B cell (primary cell): ENCODE measurements at regions not wholly inside any gene's neighbourhood (a gene's known extent, or its start where the extent isn't known, plus 50 kb on each side); places are given as distances from the start of the nearest gene placed in this dataset.

Source experiments
- ATAC-seq: fragments of 200-7000 bp; cut with Tn5 transposase; one replicate; pipeline ENCODE4 v1.10.0; 2021; ENCODE audit warnings: low read depth, mild to moderate bottlenecking, moderate number of reproducible peaks, moderate library complexity
- CTCF ChIA-PET: fragments of 350-600 bp; sonication (Branson Sonifier 250); formaldehyde crosslinking; loops from one replicate; lab custom pipeline; 2021; ENCODE audit warnings: antibody characterized with exemption, inconsistent platforms; lab: Charles Lee
- POLR2A ChIA-PET: fragments of 350-600 bp; sonication (Branson Sonifier 250); formaldehyde crosslinking; loops from one replicate; lab custom pipeline; 2021; ENCODE audit warnings: antibody characterized with exemption; lab: Charles Lee
- DNase-seq: peaks from one replicate; pipeline ENCODE4 v3.0.0; 2013
- H2AFZ ChIP-seq: 2 replicates; pipeline ENCODE4 v1.6.1; 2012; ENCODE audit warnings: mild to moderate bottlenecking, low read depth, low read length; ENCODE audit not compliant: insufficient read depth, poor library complexity, severe bottlenecking
- H3K27ac ChIP-seq, 2 donors: 1 replicate in 1 of 2; 2 replicates in 1 of 2; pipeline ENCODE4 v1.5.1; 2012 to 2013; ENCODE audit warnings: low read length in 2 of 2, mild to moderate bottlenecking in 2 of 2, moderate library complexity in 1 of 2
- H3K27me3 ChIP-seq, 4 experiments: fragments of 200-600 bp in 1 of 4; sonication (generic) in 1 of 4; replicated peaks in 1 of 4; 1 replicate in 2 of 4; 2 replicates in 2 of 4; pipeline versions ENCODE4 v1.6.1 to v1.7.0; 2013 to 2016; ENCODE audit warnings: low read length in 3 of 4, mild to moderate bottlenecking in 2 of 4, mixed read lengths in 1 of 4, moderate library complexity in 1 of 4; ENCODE audit not compliant: insufficient read depth in 4 of 4, control insufficient read depth in 3 of 4; ENCODE audit errors: control extremely low read depth in 1 of 4
- H3K36me3 ChIP-seq, 2 experiments: replicated peaks in 1 of 2; 1 replicate in 1 of 2; 2 replicates in 1 of 2; pipeline versions ENCODE4 v1.6.1 to v1.7.1; 2013; ENCODE audit warnings: low read length in 1 of 2; ENCODE audit not compliant: insufficient read depth in 2 of 2, control insufficient read depth in 1 of 2; ENCODE audit errors: control extremely low read depth in 1 of 2, extremely low read depth in 1 of 2
- H3K4me1 ChIP-seq, 2 donors: fragments of 200-600 bp in 1 of 2; sonication (generic) in 1 of 2; 1 replicate in 1 of 2; 2 replicates in 1 of 2; pipeline versions ENCODE4 v1.5.1 to v1.6.1; 2013 to 2017; ENCODE audit warnings: low read length in 2 of 2; ENCODE audit not compliant: control insufficient read depth in 2 of 2, insufficient read depth in 2 of 2
- H3K4me2 ChIP-seq: replicated peaks from 2 replicates; pipeline ENCODE3; 2012; ENCODE audit warnings: mild to moderate bottlenecking, low read depth, low read length; ENCODE audit not compliant: poor library complexity, severe bottlenecking
- H3K4me3 ChIP-seq, 5 experiments: fragments of 200-600 bp in 1 of 5; sonication (generic) in 1 of 5; 1 replicate in 3 of 5; 2 replicates in 2 of 5; pipeline versions ENCODE4 v1.5.1 to v1.7.0; 2011 to 2016; ENCODE audit warnings: low read length in 4 of 5, mild to moderate bottlenecking in 4 of 5, low read depth in 2 of 5, control low read depth in 1 of 5, moderate library complexity in 1 of 5; ENCODE audit not compliant: insufficient read depth in 1 of 5; ENCODE audit errors: control extremely low read depth in 1 of 5, extremely low read depth in 1 of 5
- H3K79me2 ChIP-seq: fragments of 200-600 bp; sonication (generic); one replicate; pipeline ENCODE4 v1.6.0; 2016; ENCODE audit warnings: low read length; ENCODE audit not compliant: control insufficient read depth, insufficient read depth
- H3K9ac ChIP-seq: fragments of 200-600 bp; sonication (generic); 2 replicates; pipeline ENCODE4 v1.6.1; 2017; ENCODE audit warnings: mild to moderate bottlenecking, low read length, moderate library complexity
- H3K9me3 ChIP-seq, 3 donors: one replicate each; pipeline versions ENCODE4 v1.6.1 to v1.7.1; 2013; ENCODE audit warnings: low read length in 2 of 3; ENCODE audit not compliant: control insufficient read depth in 2 of 3, insufficient read depth in 1 of 3; ENCODE audit errors: control extremely low read depth in 1 of 3
- H4K20me1 ChIP-seq: 2 replicates; pipeline ENCODE4 v1.6.0; 2012; ENCODE audit warnings: mild to moderate bottlenecking, low read length; ENCODE audit not compliant: insufficient read depth, control insufficient read depth, poor library complexity, severe bottlenecking
- H3K27ac Mint-ChIP-seq: one replicate; pipeline ENCODE4 v1.8.0; 2021; ENCODE audit warnings: mixed read lengths
- H3K27me3 Mint-ChIP-seq: one replicate; pipeline ENCODE4 v1.8.0; 2021; ENCODE audit warnings: mixed read lengths
- H3K4me1 Mint-ChIP-seq: one replicate; pipeline ENCODE4 v1.8.0; 2021; ENCODE audit warnings: mixed read lengths
- H3K4me3 Mint-ChIP-seq: one replicate; pipeline ENCODE4 v1.8.0; 2021; ENCODE audit warnings: mixed read lengths
- H3K9me3 Mint-ChIP-seq: one replicate; pipeline ENCODE4 v1.8.0; 2022; ENCODE audit warnings: mixed read lengths; ENCODE audit not compliant: insufficient read depth
- CTCF ChIP-seq: fragments of 200-600 bp; IDR thresholded peaks from one replicate; pipeline ENCODE4 v1.8.0; 2022; ENCODE audit warnings: antibody characterized with exemption, mild to moderate bottlenecking
- EZH2 ChIP-seq: IDR thresholded peaks from 2 replicates; pipeline ENCODE4 v1.6.1; 2012; ENCODE audit warnings: borderline replicate concordance, low read depth, mild to moderate bottlenecking, moderate library complexity, low read length; ENCODE audit not compliant: insufficient read depth, poor library complexity, severe bottlenecking
- WGBS: methylation state at CpG from one replicate; pipeline ENCODE4 v1.1.5; 2013; ENCODE audit warnings: missing lambda C conversion rate; ENCODE audit not compliant: insufficient coverage; 5-methylcytosine and 5-hydroxymethylcytosine counted together
- intact Hi-C: fragments of 100-400 bp; cut with micrococcal nuclease; formaldehyde crosslinking; loops from one replicate; pipeline ENCODE4 v1.10.0; 2022

GRCh38 chr3:46119253-46119652 is 88.9 kb downstream of the CCR1 start:
- H3K4me3 Mint-ChIP-seq: no peak overlapping the region
- intact Hi-C loops: no loop called here
- Histone ChIP-seq H4K20me1 (no peaks in the 10 kb centered on the region), H3K79me2 (no peaks in the 10 kb centered on the region), H3K9me3 (no peaks in the 10 kb centered on the region), H3K4me1 (no peaks in the 10 kb centered on the region), H3K27me3 (no peaks in the 10 kb centered on the region), H3K4me3 (no peak overlapping the region), H3K36me3 (no peaks in the 10 kb centered on the region), H3K27ac (no peak overlapping the region), H2AFZ (no peak overlapping the region), H3K9ac (no peak overlapping the region), H3K4me2 (no peak overlapping the region)
- no CpG with 5 or more reads among the region's 3 CpGs for WGBS
- no peaks in the 10 kb centered on the region for H3K4me1 Mint-ChIP-seq
- no peaks in the 10 kb centered on the region for H3K9me3 Mint-ChIP-seq
- ATAC-seq (no peak), DNase-seq (no peak)
- no peak overlapping the region for H3K27ac Mint-ChIP-seq
- TF ChIP-seq EZH2: no peak
- TF ChIP-seq CTCF: no peak
- H3K27me3 Mint-ChIP-seq: peaks cover 6% of the 10 kb centered on the region
- POLR2A ChIA-PET: no interaction called here
- CTCF ChIA-PET: no interaction called here

GRCh38 chr3:46116996-46117395 is 89.7 kb upstream of the XCR1 start:
- ChIA-PET CTCF (no interaction called here), POLR2A (no interaction called here)
- H3K27me3 Mint-ChIP-seq: peaks cover 6% of the 10 kb centered on the region
- no peak overlapping the region for H3K27ac Mint-ChIP-seq
- Histone ChIP-seq H3K9ac (no peak overlapping the region), H3K36me3 (no peaks in the 10 kb centered on the region), H3K4me1 (no peaks in the 10 kb centered on the region), H3K79me2 (no peaks in the 10 kb centered on the region), H3K9me3 (no peaks in the 10 kb centered on the region), H4K20me1 (no peaks in the 10 kb centered on the region), H3K27ac (no peak overlapping the region), H3K4me3 (no peak overlapping the region), H3K27me3 (no peaks in the 10 kb centered on the region), H2AFZ (no peak overlapping the region), H3K4me2 (no peak overlapping the region)
- intact Hi-C loops: no loop called here
- no peaks in the 10 kb centered on the region for H3K9me3 Mint-ChIP-seq
- H3K4me1 Mint-ChIP-seq: no peaks in the 10 kb centered on the region
- DNase-seq: no peak
- no CpG with 5 or more reads among the region's 4 CpGs for WGBS
- TF ChIP-seq CTCF (no peak), EZH2 (no peak)
- no peak overlapping the region for H3K4me3 Mint-ChIP-seq
- ATAC-seq: no peak
